Islet of Langerhans (tissue), 1 donor: ENCODE measurements at regions not wholly inside any gene's neighbourhood (a gene's known extent, or its start where the extent isn't known, plus 50 kb on each side); places are given as distances from the start of the nearest gene placed in this dataset.

Source experiments
- FAIRE-seq: peaks from one replicate; lab custom pipeline; 2011; peaks lifted over from hg19 to GRCh38; lab: Jason Lieb, UNC

- no peak for FAIRE-seq
Observed at GRCh38 chr4:24637173-24637572, 52.8 kb upstream of the DHX15 start.

- no peak for FAIRE-seq
Observed at GRCh38 chr4:24638396-24638875, 54.1 kb upstream of the DHX15 start.

- FAIRE-seq: no peak
Observed at GRCh38 chr4:24639714-24640113, 55.4 kb upstream of the DHX15 start.

GRCh38 chr4:24640366-24640765 lies 56.0 kb upstream of the DHX15 start:
- no peak for FAIRE-seq

GRCh38 chr4:24642981-24643547 lies 58.7 kb upstream of the DHX15 start:
- FAIRE-seq: no peak

- FAIRE-seq: no peak
Observed at GRCh38 chr4:24643774-24644520, 59.6 kb upstream of the DHX15 start.

- FAIRE-seq: no peak
Observed at GRCh38 chr4:24644983-24645764, 60.8 kb upstream of the DHX15 start.

- FAIRE-seq: no peak
Observed at GRCh38 chr4:24645765-24646550, 61.6 kb upstream of the DHX15 start.

GRCh38 chr4:24646798-24647460 lies 62.6 kb upstream of the DHX15 start:
- no peak for FAIRE-seq

- no peak for FAIRE-seq
Observed at GRCh38 chr4:24650849-24651640, 66.7 kb upstream of the DHX15 start.

- FAIRE-seq: no peak
Observed at GRCh38 chr4:24655326-24655725, 71.0 kb upstream of the DHX15 start.

- no peak for FAIRE-seq
Observed at GRCh38 chr4:24655971-24656370, 71.6 kb upstream of the DHX15 start.

- FAIRE-seq: no peak
Observed at GRCh38 chr4:24656906-24657305, 72.6 kb upstream of the DHX15 start.

GRCh38 chr4:24657768-24658617 lies 73.6 kb upstream of the DHX15 start:
- FAIRE-seq: no peak

GRCh38 chr4:24659241-24659961 lies 75.0 kb upstream of the DHX15 start:
- peak; percentile 9 for FAIRE-seq

GRCh38 chr4:24662056-24662455 lies 77.7 kb upstream of the DHX15 start:
- FAIRE-seq: no peak

- no peak for FAIRE-seq
Observed at GRCh38 chr4:24662542-24662941, 78.2 kb upstream of the DHX15 start.

GRCh38 chr4:24664956-24665355 lies 80.6 kb upstream of the DHX15 start:
- FAIRE-seq: no peak

- FAIRE-seq: no peak
Observed at GRCh38 chr4:24666316-24666715, 82.0 kb upstream of the DHX15 start.
